Jurkat, Clone E6-1 (cell line): ENCODE measurements at regions not wholly inside any gene's neighbourhood (a gene's known extent, or its start where the extent isn't known, plus 50 kb on each side); places are given as distances from the start of the nearest gene placed in this dataset.

ENCODE experiments used
- DNase-seq: peaks from one replicate; pipeline ENCODE4 v3.0.0-alpha.2; 2011; ENCODE audit warnings: low read depth, low spot score
- H3K4me3 ChIP-seq: 2 replicates; pipeline ENCODE4 v1.5.1; 2011; ENCODE audit warnings: mild to moderate bottlenecking, low read length, control low read depth, moderate library complexity

DNA sequence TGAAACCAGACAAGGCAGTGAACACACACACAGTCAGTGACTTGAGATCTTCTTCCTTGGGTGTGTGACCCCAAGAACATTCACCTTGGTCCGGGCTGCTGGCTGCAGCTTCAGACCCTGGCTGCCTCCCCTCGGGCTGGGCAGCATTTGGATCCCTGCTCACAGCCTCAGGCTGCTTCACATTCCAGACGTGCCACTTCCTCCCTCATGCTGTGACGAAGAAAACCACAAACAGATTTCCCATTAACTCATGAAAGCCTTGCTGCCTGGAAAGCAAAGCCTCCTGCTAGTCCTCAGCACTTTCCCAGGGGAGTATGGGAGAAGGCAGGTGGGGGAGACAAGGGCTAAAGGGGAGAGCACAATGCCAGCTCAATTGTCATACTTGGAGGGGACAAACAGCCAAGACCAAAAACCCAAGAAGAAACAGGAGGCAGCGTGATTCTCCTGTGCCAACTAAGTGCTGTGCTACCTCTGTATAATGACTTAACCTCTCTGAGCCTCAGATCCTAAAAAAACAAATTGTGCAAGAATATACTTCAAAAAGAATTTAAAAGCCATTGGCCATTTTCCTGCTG lies 594.6 kb upstream of the BRINP1 start:
- H3K4me3 ChIP-seq = no peak overlapping the region
- DNase-seq = no peak

DNA sequence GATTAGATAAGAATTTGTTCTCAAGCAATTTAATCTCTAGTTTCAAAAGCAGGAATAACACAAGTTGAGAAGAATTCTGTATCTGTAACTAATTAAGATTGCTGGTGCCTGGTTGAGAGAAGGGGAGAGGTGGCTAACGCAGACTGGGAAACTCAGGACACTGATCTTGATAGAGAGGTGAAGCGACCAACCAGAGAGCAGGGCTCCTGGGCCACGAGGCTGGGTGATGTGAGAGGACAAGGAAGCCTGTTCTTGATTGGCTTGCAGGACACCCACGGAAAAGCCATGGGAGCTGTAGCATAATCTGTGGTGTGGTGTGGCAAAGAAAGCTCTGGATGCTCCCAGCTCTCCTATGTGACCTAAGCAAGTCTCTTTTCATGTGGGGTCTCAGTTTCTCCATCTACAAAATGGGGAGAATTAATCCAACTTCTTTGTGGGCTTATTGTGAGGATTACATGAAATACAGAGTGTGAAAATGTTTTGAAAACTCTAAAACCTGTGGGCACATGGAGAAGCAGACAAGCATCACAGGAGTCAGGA lies 594.1 kb upstream of the BRINP1 start:
- no peak for DNase-seq
- H3K4me3 ChIP-seq = no peak overlapping the region

- DNase-seq = no peak
- H3K4me3 ChIP-seq = no peak overlapping the region
Measured at GRCh38 chr9:119961774-119962424, 592.7 kb upstream of the BRINP1 start.

GRCh38 chr9:119959846-119960545 lies 590.8 kb upstream of the BRINP1 start:
- no peak overlapping the region for H3K4me3 ChIP-seq
- DNase-seq = no peak

- no peak overlapping the region for H3K4me3 ChIP-seq
- no peak for DNase-seq
Measured at GRCh38 chr9:119956111-119956510, 586.9 kb upstream of the BRINP1 start.

- no peak overlapping the region for H3K4me3 ChIP-seq
- DNase-seq = no peak
Measured at GRCh38 chr9:119955276-119955675, 586.0 kb upstream of the BRINP1 start.

- H3K4me3 ChIP-seq = no peak overlapping the region
- DNase-seq = no peak
Measured at GRCh38 chr9:119951591-119951990, 582.4 kb upstream of the BRINP1 start.

DNA sequence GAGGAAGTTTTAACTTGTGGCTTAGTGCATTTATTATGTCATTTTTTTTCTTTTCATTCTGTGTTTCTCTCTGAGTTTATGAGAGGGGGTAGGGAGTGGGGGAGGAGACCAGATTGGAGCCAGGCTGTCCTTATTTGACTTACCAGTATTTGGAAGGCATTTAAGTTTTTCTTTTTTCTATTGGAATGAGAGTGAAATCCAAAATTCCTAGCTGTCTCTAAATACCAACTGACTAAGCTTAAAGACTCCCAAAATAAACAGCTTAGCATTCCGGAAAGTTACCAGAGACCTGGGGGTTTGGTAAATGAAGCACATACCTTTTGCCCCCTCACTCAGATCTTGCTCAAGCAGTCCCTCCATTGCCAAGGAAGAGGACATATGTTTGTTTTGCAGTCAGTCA lies 581.9 kb upstream of the BRINP1 start:
- H3K4me3 ChIP-seq = no peak overlapping the region
- no peak for DNase-seq

- no peak overlapping the region for H3K4me3 ChIP-seq
- DNase-seq = no peak
Measured at GRCh38 chr9:119945686-119946085, 576.5 kb upstream of the BRINP1 start.

DNA sequence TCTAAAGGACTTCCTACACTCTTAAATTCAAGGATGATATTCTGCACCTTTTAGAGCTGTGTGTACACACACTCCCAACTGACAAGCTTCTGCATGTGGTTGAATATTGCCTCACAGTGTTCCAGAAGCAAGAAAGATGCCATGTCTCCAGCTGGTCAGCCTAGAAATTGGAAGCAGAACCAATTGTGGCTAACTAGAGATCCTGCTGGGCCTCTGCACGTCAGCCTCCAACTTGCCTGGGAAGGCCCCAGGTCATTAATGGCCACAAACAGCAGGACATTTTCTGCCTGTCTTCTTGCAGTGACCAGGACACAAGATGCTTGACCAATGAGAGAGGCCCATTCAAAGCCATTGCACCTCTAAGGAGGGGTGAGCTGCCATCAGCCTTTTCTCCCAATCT lies 571.9 kb upstream of the BRINP1 start:
- no peak overlapping the region for H3K4me3 ChIP-seq
- no peak for DNase-seq

DNA sequence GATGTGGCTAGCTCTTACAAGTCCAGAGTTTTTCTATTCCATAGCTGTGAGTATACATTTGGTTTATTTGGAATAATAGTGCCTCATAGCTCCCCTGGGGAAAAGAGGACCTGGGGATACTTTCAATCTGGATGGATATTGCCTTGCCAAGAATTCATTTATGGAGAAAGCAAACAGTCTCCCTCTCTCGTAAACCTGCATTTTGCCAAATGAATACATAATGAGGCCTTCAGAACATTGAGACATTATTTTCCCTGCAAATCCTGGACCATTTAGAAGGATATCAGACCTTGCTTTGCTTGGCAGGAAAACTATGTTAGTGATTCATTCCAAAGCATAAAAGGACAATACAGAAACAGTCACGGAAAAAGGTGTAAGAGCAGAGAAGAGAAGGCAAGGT lies 569.6 kb upstream of the BRINP1 start:
- no peak overlapping the region for H3K4me3 ChIP-seq
- DNase-seq = no peak

DNA sequence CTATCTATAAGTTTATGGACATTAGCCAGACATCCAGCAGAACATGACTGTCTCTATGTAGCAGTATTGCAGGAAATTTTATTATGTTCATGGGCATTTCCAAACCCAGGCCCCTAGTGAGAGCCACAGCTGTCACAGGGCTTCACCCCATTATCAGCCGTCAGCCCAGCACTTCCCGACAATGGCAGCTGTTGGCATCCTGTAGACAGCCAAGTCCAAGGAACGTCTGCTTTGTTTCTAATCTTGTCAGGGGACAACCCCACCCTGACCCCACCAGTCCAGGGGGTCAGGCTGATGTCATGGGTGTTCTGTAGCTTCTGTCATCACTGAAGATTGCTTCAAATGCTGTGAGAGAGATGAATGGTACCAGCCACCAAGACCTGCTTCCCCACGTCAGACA lies 565.3 kb upstream of the BRINP1 start:
- no peak for DNase-seq

DNA sequence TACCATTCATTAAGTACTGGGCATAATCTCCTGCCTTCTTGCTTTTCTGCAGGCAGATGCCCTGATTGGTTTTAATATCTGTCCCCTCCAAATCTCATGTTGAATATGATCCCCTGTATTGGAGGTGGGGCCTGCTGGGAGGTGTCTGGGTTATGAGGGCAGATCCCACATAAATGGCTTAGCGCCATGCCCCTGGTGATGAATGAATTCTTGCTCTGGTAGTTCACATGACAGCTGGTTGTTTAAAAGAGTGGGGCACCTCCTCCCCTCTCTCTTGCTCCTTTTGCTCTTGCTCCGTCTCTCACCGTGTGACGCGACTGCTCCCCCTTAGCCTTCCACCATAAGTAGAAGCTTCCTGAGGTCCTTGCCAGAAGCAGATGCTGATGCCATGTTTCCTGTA lies 564.0 kb upstream of the BRINP1 start:
- DNase-seq = no peak
- no peak overlapping the region for H3K4me3 ChIP-seq

More for the DNA sequence above, 565.3 kb upstream of the BRINP1 start:
- no peak overlapping the region for H3K4me3 ChIP-seq

DNA sequence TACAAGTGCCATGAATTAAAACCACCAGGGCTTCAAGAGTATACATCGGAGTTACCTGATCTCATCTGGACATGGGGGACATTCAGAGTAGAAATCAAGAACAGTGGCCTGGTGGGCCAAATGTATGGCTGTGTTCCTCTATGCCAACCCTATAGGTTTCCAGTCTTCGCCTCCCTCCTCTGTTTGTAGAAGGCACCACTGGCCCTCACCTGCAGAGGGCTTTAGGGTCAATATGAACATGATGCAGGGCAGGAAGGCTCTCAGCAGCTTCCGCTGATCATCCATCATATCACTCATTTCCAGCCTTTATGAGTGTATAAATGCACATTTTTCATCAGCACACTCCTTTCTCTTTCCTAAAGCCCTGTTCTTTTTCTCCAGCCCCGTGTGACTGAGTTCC lies 555.5 kb upstream of the BRINP1 start:
- no peak for DNase-seq
- no peak overlapping the region for H3K4me3 ChIP-seq

- DNase-seq = no peak
- H3K4me3 ChIP-seq = no peak overlapping the region
Measured at GRCh38 chr9:119917175-119917574, 547.9 kb upstream of the BRINP1 start.

DNA sequence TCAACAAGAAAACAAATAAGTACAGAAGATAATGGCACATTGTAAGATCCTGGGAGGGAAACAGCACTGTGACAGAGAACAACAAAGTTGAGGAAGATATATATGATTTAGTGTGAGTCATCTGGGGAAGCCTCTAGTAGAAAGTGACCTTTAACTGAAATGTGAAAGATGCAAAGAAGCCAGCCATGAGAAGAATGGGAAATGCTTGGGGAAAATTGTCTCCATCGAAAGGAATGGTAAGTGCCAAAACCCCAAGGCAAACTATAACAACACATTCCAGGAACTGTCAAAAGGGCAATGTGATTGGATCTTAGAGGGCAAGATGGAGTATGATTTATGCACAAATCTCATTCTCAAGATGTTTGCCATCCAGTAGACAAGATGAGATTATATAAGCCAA lies 537.8 kb upstream of the BRINP1 start:
- DNase-seq = no peak
- H3K4me3 ChIP-seq = no peak overlapping the region

DNA sequence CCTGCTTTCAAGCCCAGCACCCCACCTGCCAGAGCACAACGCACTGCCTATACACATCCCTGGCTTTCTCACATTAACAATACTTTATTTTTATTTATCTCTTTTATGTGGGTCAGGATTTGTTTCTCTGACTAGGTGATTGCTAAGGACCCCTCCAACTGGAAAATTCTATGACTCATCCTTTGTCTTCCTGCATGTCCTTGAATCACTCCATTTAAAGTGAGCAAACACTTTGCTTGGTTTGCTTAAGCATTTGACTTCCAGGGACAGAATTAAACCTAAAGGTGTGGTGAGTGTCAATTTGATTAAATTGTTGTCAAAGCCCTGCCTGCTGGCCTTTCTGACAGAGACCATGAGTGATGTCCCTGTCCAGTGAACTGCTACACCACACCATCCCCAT lies 536.5 kb upstream of the BRINP1 start:
- DNase-seq = no peak
- H3K4me3 ChIP-seq = no peak overlapping the region

- DNase-seq = no peak
- H3K4me3 ChIP-seq = no peak overlapping the region
Measured at GRCh38 chr9:119903851-119904250, 534.6 kb upstream of the BRINP1 start.

- H3K4me3 ChIP-seq = no peak overlapping the region
- DNase-seq = no peak
Measured at GRCh38 chr9:119902611-119903010, 533.4 kb upstream of the BRINP1 start.

- H3K4me3 ChIP-seq = no peak overlapping the region
- no peak for DNase-seq
Measured at GRCh38 chr9:119898316-119898715, 529.1 kb upstream of the BRINP1 start.
